GM21367 (cell line): ENCODE measurements at regions not wholly inside any gene's neighbourhood (a gene's known extent, or its start where the extent isn't known, plus 50 kb on each side); places are given as distances from the start of the nearest gene placed in this dataset.

ENCODE experiments used
- ATAC-seq: cut with Tn5 transposase; IDR thresholded peaks from one replicate; pipeline ENCODE4 v1.9.1; 2021; ENCODE audit not compliant: unreplicated experiment

GRCh38 chr12:95411057-95411456 is 62.9 kb upstream of the METAP2 start:
- ATAC-seq, result no peak

GRCh38 chr12:95411466-95411865 is 62.5 kb upstream of the METAP2 start:
- ATAC-seq, result no peak

- no peak for ATAC-seq
Observed at GRCh38 chr12:95412482-95413311, 61.3 kb upstream of the METAP2 start.

- ATAC-seq, result no peak
Observed at GRCh38 chr12:95413576-95413975, 60.4 kb upstream of the METAP2 start.

GRCh38 chr12:95415451-95415850 is 58.5 kb upstream of the METAP2 start:
- ATAC-seq, result no peak

- ATAC-seq, result no peak
Observed at GRCh38 chr12:95416111-95416636, 57.8 kb upstream of the METAP2 start.

- ATAC-seq, result no peak
Observed at GRCh38 chr12:95417372-95417771, 56.6 kb upstream of the METAP2 start.

- no peak for ATAC-seq
Observed at GRCh38 chr12:95418142-95418541, 55.8 kb upstream of the METAP2 start.
